ENCODE measurements at regions not wholly inside any gene's neighbourhood (a gene's known extent, or its start where the extent isn't known, plus 50 kb on each side); places are given as distances from the start of the nearest gene placed in this dataset.

GRCh38 chr20:12289465-12289864, 371.8 kb downstream of the BTBD3 start:
- TF ChIP-seq CTCF (IDR thresholded peaks at IDR 0.05; ENCODE audit: low read depth, low read length, poor library complexity, severe bottlenecking) (no peak), EZH2phosphoT487 (IDR thresholded peaks at IDR 0.05; ENCODE audit: borderline replicate concordance, low read length) (no peak)

Data from DOHH2 (cell line).